Neural cell (in vitro differentiated cells): ENCODE measurements at regions not wholly inside any gene's neighbourhood (a gene's known extent, or its start where the extent isn't known, plus 50 kb on each side); places are given as distances from the start of the nearest gene placed in this dataset.

Experiments
- H2AFZ ChIP-seq: fragments of 200-600, 300-800 bp; sonication (generic), shearing (Covaris generic); 2 replicates; pipeline ENCODE4 v1.6.0; 2014; ENCODE audit warnings: low read depth, mild to moderate bottlenecking, antibody characterized with exemption, low read length, moderate library complexity
- H3F3A ChIP-seq: fragments of 200-600 bp; shearing (Covaris generic); 2 replicates; pipeline ENCODE4 v1.6.1; 2016; ENCODE audit warnings: mild to moderate bottlenecking, moderate library complexity, mixed read lengths, antibody characterized with exemption, low read length; ENCODE audit not compliant: insufficient read depth, poor library complexity, severe bottlenecking
- H3K27ac ChIP-seq: fragments of 200-600, 300-800 bp; sonication (generic), shearing (Covaris generic); 2 replicates; pipeline ENCODE4 v1.5.1; 2014; ENCODE audit warnings: mild to moderate bottlenecking, low read length, moderate library complexity
- H3K27me3 ChIP-seq: fragments of 300-800, 200-600 bp; sonication (generic), shearing (Covaris generic); 2 replicates; pipeline ENCODE4 v1.6.0; 2014; ENCODE audit warnings: mild to moderate bottlenecking, low read depth, low read length, moderate library complexity; ENCODE audit not compliant: insufficient read depth
- H3K36me3 ChIP-seq: fragments of 300-800, 200-600 bp; sonication (generic), shearing (Covaris generic); 2 replicates; pipeline ENCODE4 v1.5.1; 2014; ENCODE audit warnings: mild to moderate bottlenecking, antibody characterized with exemption, low read length, moderate library complexity; ENCODE audit not compliant: insufficient read depth
- H3K4me2 ChIP-seq: fragments of 300-800, 200-600 bp; sonication (generic), shearing (Covaris generic); 2 replicates; pipeline ENCODE4 v1.6.0; 2014; ENCODE audit warnings: mild to moderate bottlenecking, low read length
- H3K4me3 ChIP-seq: fragments of 300-800, 200-600 bp; sonication (generic), shearing (Covaris generic); 2 replicates; pipeline ENCODE4 v1.5.1; 2014; ENCODE audit warnings: mild to moderate bottlenecking, low read length, moderate library complexity
- H3K79me2 ChIP-seq: fragments of 200-600 bp; shearing (Covaris generic); replicated peaks from 2 replicates; pipeline ENCODE4 v1.6.0; 2014; ENCODE audit warnings: mild to moderate bottlenecking, low read length, moderate library complexity; ENCODE audit not compliant: insufficient read depth
- H3K9ac ChIP-seq: fragments of 300-800, 200-600 bp; sonication (generic), shearing (Covaris generic); 2 replicates; pipeline ENCODE4 v1.6.1; 2016; ENCODE audit warnings: mild to moderate bottlenecking, low read length, mixed read lengths
- H3K9me2 ChIP-seq: fragments of 200-600 bp; shearing (Covaris generic); 2 replicates; pipeline ENCODE4 v1.6.1; 2016; ENCODE audit warnings: mild to moderate bottlenecking, low read length, mixed read lengths; ENCODE audit not compliant: insufficient read depth
- H3K9me3 ChIP-seq: fragments of 200-600, 300-800 bp; sonication (generic), shearing (Covaris generic); 2 replicates; pipeline ENCODE4 v1.6.1; 2016; ENCODE audit warnings: mild to moderate bottlenecking, mixed run types, low read length, moderate library complexity, mixed read lengths
- H4K20me1 ChIP-seq: fragments of 200-600 bp; shearing (Covaris generic); 2 replicates; pipeline ENCODE4 v1.6.1; 2016; ENCODE audit warnings: mild to moderate bottlenecking, mixed run types; ENCODE audit not compliant: insufficient read depth
- EP300 ChIP-seq: fragments of 450-650 bp; conservative IDR thresholded peaks from 2 replicates; pipeline ENCODE4 v1.6.1; 2014; ENCODE audit warnings: antibody characterized with exemption, mild to moderate bottlenecking, moderate library complexity; ENCODE audit not compliant: poor library complexity, severe bottlenecking
- EZH2 ChIP-seq: fragments of 200-600, 300-800 bp; shearing (Covaris generic), sonication (generic); IDR thresholded peaks from 2 replicates; pipeline ENCODE4 v1.6.1; 2014; ENCODE audit warnings: antibody characterized with exemption, low read length, borderline replicate concordance, mild to moderate bottlenecking; ENCODE audit not compliant: insufficient read depth, poor library complexity, severe bottlenecking
- MXI1 ChIP-seq: fragments of 450-650 bp; conservative IDR thresholded peaks from 2 replicates; pipeline ENCODE4 v1.6.1; 2014; ENCODE audit warnings: antibody characterized with exemption, mild to moderate bottlenecking; ENCODE audit not compliant: poor library complexity, severe bottlenecking
- POLR2AphosphoS5 ChIP-seq: IDR thresholded peaks from 2 replicates; pipeline ENCODE4 v1.6.1; 2012
- RAD21 ChIP-seq: fragments of 450-650 bp; conservative IDR thresholded peaks from 2 replicates; pipeline ENCODE4 v1.6.1; 2014; ENCODE audit warnings: antibody characterized with exemption, mild to moderate bottlenecking, moderate library complexity
- SMC3 ChIP-seq: fragments of 450-650 bp; conservative IDR thresholded peaks from 2 replicates; pipeline ENCODE4 v1.6.1; 2014; ENCODE audit warnings: antibody characterized with exemption, mild to moderate bottlenecking, moderate library complexity; ENCODE audit not compliant: poor library complexity
- TAF1 ChIP-seq: IDR thresholded peaks from 2 replicates; pipeline ENCODE4 v1.6.1; 2012; ENCODE audit warnings: low read depth
- TF ChIP-seq, protein P1 (sequence below): fragments of 450-650 bp; IDR thresholded peaks from 2 replicates; pipeline ENCODE4 v1.5.1; 2014; ENCODE audit warnings: antibody characterized with exemption, mild to moderate bottlenecking, moderate library complexity; ENCODE audit not compliant: poor library complexity, severe bottlenecking
- TF ChIP-seq, protein P2 (sequence below): IDR thresholded peaks from 2 replicates; pipeline ENCODE4 v1.6.1; 2012; ENCODE audit warnings: borderline replicate concordance

DNA sequence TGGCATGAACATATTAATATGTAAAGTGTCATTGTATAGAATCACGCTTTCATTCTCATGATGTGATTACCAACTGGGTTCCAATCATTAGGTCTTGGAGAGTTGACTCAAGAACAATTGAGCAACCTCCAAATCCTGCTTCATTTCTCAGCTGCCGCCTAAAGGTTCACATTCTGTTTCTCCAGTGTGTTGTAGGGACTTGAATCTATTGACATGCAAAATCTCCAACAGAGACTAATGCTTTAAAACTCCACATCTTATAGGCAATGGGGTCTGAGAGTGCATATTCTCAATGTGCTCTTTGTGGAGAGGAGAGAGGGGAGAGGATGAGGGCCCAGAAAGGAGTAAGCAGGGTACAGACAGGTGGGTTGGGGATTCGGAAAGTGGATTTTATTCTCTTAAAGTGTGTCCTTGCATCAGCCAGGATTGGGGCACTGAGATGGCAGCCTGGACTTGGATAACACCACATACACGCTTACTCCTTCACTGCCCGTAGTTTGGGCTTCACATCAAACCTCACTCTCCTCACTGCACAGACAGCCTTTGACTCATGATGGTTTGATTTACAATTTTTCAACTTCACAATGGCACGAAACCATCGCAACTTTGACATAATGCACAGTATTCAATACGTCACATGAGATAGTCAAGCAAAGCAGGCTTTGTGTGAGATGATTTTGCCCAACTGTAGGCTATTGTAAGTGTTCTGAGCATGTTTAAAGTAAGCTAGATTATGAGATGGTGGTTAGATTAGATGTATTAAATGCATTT lies 241.3 kb upstream of the IRS2 start:
- no peak for TF ChIP-seq RAD21
- no peak for TF ChIP-seq TAF1
- TF ChIP-seq, protein P1, sequence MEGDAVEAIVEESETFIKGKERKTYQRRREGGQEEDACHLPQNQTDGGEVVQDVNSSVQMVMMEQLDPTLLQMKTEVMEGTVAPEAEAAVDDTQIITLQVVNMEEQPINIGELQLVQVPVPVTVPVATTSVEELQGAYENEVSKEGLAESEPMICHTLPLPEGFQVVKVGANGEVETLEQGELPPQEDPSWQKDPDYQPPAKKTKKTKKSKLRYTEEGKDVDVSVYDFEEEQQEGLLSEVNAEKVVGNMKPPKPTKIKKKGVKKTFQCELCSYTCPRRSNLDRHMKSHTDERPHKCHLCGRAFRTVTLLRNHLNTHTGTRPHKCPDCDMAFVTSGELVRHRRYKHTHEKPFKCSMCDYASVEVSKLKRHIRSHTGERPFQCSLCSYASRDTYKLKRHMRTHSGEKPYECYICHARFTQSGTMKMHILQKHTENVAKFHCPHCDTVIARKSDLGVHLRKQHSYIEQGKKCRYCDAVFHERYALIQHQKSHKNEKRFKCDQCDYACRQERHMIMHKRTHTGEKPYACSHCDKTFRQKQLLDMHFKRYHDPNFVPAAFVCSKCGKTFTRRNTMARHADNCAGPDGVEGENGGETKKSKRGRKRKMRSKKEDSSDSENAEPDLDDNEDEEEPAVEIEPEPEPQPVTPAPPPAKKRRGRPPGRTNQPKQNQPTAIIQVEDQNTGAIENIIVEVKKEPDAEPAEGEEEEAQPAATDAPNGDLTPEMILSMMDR = no peak
- no peak for TF ChIP-seq SMC3
- no peak for TF ChIP-seq EP300
- TF ChIP-seq, protein P2, sequence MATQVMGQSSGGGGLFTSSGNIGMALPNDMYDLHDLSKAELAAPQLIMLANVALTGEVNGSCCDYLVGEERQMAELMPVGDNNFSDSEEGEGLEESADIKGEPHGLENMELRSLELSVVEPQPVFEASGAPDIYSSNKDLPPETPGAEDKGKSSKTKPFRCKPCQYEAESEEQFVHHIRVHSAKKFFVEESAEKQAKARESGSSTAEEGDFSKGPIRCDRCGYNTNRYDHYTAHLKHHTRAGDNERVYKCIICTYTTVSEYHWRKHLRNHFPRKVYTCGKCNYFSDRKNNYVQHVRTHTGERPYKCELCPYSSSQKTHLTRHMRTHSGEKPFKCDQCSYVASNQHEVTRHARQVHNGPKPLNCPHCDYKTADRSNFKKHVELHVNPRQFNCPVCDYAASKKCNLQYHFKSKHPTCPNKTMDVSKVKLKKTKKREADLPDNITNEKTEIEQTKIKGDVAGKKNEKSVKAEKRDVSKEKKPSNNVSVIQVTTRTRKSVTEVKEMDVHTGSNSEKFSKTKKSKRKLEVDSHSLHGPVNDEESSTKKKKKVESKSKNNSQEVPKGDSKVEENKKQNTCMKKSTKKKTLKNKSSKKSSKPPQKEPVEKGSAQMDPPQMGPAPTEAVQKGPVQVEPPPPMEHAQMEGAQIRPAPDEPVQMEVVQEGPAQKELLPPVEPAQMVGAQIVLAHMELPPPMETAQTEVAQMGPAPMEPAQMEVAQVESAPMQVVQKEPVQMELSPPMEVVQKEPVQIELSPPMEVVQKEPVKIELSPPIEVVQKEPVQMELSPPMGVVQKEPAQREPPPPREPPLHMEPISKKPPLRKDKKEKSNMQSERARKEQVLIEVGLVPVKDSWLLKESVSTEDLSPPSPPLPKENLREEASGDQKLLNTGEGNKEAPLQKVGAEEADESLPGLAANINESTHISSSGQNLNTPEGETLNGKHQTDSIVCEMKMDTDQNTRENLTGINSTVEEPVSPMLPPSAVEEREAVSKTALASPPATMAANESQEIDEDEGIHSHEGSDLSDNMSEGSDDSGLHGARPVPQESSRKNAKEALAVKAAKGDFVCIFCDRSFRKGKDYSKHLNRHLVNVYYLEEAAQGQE = no peak
- no peak for TF ChIP-seq EZH2
- no peak for TF ChIP-seq POLR2AphosphoS5
- H3K36me3 ChIP-seq = no peaks in the 10 kb centered on the region
- no peaks in the 10 kb centered on the region for H3K79me2 ChIP-seq
- no peak overlapping the region for H3K4me3 ChIP-seq
- no peak overlapping the region for H3K9ac ChIP-seq
- no peak overlapping the region for H3K4me2 ChIP-seq
- no peak overlapping the region for H2AFZ ChIP-seq
- no peaks in the 10 kb centered on the region for H3F3A ChIP-seq
- H3K27ac ChIP-seq = no peak overlapping the region
- no peaks in the 10 kb centered on the region for H4K20me1 ChIP-seq
- H3K9me3 ChIP-seq = no peaks in the 10 kb centered on the region
- H3K9me2 ChIP-seq = no peaks in the 10 kb centered on the region
- H3K27me3 ChIP-seq = no peaks in the 10 kb centered on the region

DNA sequence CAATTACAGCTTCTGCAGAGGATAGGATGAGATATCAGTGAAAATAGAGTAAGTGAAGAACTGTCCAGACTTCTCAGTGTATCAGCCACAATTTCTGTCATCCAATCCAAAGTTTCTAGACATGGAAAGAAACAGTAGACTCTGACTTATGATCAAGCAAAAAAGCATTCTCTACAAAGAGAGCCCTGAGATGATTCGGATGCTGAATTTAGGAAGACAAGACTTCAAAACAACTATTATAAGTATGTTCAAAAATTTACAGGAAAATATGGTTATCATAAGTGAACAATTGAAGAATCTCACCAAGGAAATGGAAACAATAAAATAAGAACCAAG lies 238.2 kb upstream of the IRS2 start:
- no peaks in the 10 kb centered on the region for H3K27me3 ChIP-seq
- H3K36me3 ChIP-seq = no peaks in the 10 kb centered on the region
- H3K9ac ChIP-seq = no peak overlapping the region
- TF ChIP-seq RAD21 = no peak
- TF ChIP-seq EZH2 = no peak
- no peak for TF ChIP-seq EP300
- TF ChIP-seq MXI1 = no peak
- TF ChIP-seq POLR2AphosphoS5 = no peak
- TF ChIP-seq, protein P1 = no peak
- TF ChIP-seq, protein P2 = no peak
- no peak for TF ChIP-seq SMC3
- TF ChIP-seq TAF1 = no peak
- no peaks in the 10 kb centered on the region for H3K79me2 ChIP-seq
- no peak overlapping the region for H2AFZ ChIP-seq
- H3K9me3 ChIP-seq = no peaks in the 10 kb centered on the region
- no peak overlapping the region for H3K4me2 ChIP-seq
- no peaks in the 10 kb centered on the region for H3F3A ChIP-seq
- no peaks in the 10 kb centered on the region for H3K9me2 ChIP-seq
- H3K4me3 ChIP-seq = no peak overlapping the region
- no peaks in the 10 kb centered on the region for H4K20me1 ChIP-seq
- peak overlapping the region; percentile 56 for H3K27ac ChIP-seq
